DMS53 treated with DMSO at 0.1 percent for 48 hours (cell line): ENCODE measurements at regions not wholly inside any gene's neighbourhood (a gene's known extent, or its start where the extent isn't known, plus 50 kb on each side); places are given as distances from the start of the nearest gene placed in this dataset.

Experiments
- DNase-seq: peaks from one replicate; lab custom pipeline; 2025; ENCODE audit not compliant: unreplicated experiment; lab: John Stamatoyannopoulos, UW

- no peak for DNase-seq
These were observed 72.1 kb upstream of the MAMLD1 start for GRCh38 chrX:150291014-150291413.

- peak; percentile 17 for DNase-seq
These were observed 69.7 kb upstream of the MAMLD1 start for GRCh38 chrX:150293311-150294013.

DNA sequence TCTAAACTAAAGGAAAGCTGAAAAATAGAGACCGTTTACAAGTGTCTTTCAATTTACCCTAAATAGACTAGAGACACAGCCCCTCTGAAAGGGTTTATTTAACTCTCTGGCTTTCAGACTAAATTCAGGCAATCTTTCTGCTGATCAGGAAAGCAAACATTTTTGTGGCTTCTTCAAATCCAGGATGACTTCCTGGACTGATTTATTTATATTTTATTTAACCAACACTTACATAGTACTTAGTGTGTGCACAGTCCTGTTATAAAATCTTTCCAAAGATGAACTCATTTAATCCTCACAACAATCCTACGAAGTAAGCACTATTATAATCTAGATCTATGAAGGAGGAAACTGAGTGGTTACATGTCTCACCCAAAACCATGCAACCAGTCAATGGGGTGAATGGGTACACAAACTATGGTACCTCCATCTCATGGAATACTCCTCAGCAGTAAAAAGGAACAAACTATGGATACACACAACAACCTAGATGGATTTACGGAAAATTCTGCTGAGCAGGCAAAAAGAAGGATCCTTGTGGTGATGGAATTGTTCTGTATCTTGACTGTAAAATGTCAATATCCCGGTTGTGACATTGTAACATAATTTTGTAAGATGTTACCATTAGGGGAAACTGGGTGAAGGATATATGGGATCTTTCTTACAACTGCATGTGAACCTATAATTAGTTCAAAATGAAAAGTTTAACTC, 64.1 kb upstream of the MAMLD1 start:
- DNase-seq, result no peak

DNA sequence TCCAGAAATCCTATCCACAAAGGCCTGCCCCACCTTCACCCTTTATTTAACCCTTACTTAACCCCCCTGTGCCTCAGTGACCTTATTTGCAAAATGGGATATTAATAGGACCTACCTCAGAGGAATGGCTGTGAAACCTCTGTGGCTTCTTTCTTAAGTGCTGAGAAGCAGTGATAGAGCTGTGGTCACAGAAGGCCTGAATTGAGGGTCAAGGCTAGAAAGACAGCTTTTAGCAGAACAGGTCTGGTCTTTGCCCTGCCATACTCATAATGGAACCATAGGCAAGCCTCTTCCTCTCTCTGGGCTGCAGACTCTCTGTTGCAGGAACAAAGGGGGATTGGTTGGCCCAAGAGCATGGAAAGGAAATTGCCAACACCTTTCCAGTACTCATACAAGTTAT, 63.5 kb upstream of the MAMLD1 start:
- no peak for DNase-seq

- DNase-seq, result no peak
These were observed 59.6 kb upstream of the MAMLD1 start for GRCh38 chrX:150303386-150304097.

GRCh38 chrX:150306002-150306401, 57.1 kb upstream of the MAMLD1 start:
- DNase-seq, result no peak

DNA sequence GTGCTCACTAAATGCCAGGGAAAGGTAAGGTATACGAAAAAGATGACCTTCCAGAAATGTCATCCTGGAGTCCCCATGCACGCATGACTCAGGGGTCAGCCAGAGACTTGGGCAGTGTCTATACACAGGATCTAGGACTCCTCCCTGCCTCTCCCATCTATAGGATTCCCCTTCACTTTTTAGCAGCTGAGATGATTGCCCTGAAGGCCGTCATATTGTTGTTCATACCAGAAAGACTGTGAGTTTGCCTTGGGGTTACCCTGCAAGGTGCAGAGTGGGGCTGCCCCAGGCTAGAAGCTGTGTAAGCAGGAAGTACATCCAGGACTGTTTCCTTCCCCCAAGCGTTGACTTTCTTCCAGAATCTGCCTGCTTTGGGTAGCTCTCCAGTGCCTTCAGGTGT, 55.1 kb upstream of the MAMLD1 start:
- no peak for DNase-seq

DNA sequence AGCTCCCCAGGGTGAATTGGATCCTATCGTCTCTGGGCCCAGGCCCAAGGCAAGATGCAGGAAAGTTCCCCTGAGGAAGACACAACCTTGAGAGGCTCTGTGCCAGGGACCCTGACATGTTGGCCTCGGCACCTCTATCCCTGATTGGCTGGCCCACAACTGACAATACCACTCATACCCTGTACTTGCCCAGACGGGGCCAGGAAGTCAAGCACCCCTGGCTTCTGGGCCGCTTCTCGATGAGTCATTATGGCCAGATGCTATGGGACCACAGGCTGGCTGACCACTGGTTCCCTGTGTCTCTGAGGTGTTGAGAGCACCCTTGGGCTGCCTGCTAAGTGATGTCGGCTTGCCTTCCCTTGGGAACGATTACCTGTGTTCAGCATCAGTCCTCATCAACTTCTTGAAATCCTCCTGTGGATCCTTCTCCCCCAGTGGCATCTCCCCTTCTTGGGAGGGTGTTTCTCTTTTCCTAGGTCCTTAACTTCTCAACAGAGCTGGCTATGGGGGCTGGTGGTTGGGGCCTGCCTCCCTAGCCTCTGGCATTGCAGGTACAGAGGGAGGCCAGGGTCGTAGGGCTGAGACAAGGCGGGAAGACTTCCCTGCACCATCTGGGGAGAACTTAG, 54.5 kb upstream of the MAMLD1 start:
- DNase-seq, result no peak

- no peak for DNase-seq
These were observed 52.7 kb upstream of the MAMLD1 start for GRCh38 chrX:150310417-150310816.

- DNase-seq, result no peak
These were observed 52.2 kb upstream of the MAMLD1 start for GRCh38 chrX:150310881-150311280.

DNA sequence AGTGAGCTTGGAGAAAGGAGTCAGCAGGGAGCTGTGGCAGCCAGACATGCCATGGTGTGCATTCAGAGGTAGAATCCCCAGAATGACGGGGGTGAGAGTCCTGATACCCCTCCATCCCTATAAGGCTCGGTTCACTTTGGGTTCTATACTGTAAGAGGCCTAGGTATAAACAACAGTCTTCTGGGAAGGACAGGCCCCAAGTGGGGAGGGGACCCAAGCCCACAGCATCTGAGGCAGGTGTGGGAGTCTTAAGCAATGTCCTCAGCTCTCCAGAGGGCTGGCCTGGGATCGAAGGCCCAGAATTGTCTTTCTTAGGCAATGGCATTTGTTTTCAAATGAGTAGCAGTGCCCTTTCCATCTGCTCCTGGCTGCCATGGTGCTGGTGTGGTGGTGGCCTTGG, 50.2 kb upstream of the MAMLD1 start:
- no peak for DNase-seq
